B cell (primary cell): ENCODE measurements at regions not wholly inside any gene's neighbourhood (a gene's known extent, or its start where the extent isn't known, plus 50 kb on each side); places are given as distances from the start of the nearest gene placed in this dataset.

Experiments used
- ATAC-seq: fragments of 200-7000 bp; cut with Tn5 transposase; one replicate; pipeline ENCODE4 v1.10.0; 2021; ENCODE audit warnings: low read depth, mild to moderate bottlenecking, moderate number of reproducible peaks, moderate library complexity
- CTCF ChIA-PET: fragments of 350-600 bp; sonication (Branson Sonifier 250); formaldehyde crosslinking; loops from one replicate; lab custom pipeline; 2021; ENCODE audit warnings: antibody characterized with exemption, inconsistent platforms; lab: Charles Lee
- POLR2A ChIA-PET: fragments of 350-600 bp; sonication (Branson Sonifier 250); formaldehyde crosslinking; loops from one replicate; lab custom pipeline; 2021; ENCODE audit warnings: antibody characterized with exemption; lab: Charles Lee
- DNase-seq: peaks from one replicate; pipeline ENCODE4 v3.0.0; 2013
- H2AFZ ChIP-seq: 2 replicates; pipeline ENCODE4 v1.6.1; 2012; ENCODE audit warnings: mild to moderate bottlenecking, low read depth, low read length; ENCODE audit not compliant: insufficient read depth, poor library complexity, severe bottlenecking
- H3K27ac ChIP-seq, 2 donors: 1 replicate in 1 of 2; 2 replicates in 1 of 2; pipeline ENCODE4 v1.5.1; 2012 to 2013; ENCODE audit warnings: low read length in 2 of 2, mild to moderate bottlenecking in 2 of 2, moderate library complexity in 1 of 2
- H3K27me3 ChIP-seq, 4 experiments: fragments of 200-600 bp in 1 of 4; sonication (generic) in 1 of 4; replicated peaks in 1 of 4; 1 replicate in 2 of 4; 2 replicates in 2 of 4; pipeline versions ENCODE4 v1.6.1 to v1.7.0; 2013 to 2016; ENCODE audit warnings: low read length in 3 of 4, mild to moderate bottlenecking in 2 of 4, mixed read lengths in 1 of 4, moderate library complexity in 1 of 4; ENCODE audit not compliant: insufficient read depth in 4 of 4, control insufficient read depth in 3 of 4; ENCODE audit errors: control extremely low read depth in 1 of 4
- H3K36me3 ChIP-seq, 2 experiments: replicated peaks in 1 of 2; 1 replicate in 1 of 2; 2 replicates in 1 of 2; pipeline versions ENCODE4 v1.6.1 to v1.7.1; 2013; ENCODE audit warnings: low read length in 1 of 2; ENCODE audit not compliant: insufficient read depth in 2 of 2, control insufficient read depth in 1 of 2; ENCODE audit errors: control extremely low read depth in 1 of 2, extremely low read depth in 1 of 2
- H3K4me1 ChIP-seq, 2 donors: fragments of 200-600 bp in 1 of 2; sonication (generic) in 1 of 2; 1 replicate in 1 of 2; 2 replicates in 1 of 2; pipeline versions ENCODE4 v1.5.1 to v1.6.1; 2013 to 2017; ENCODE audit warnings: low read length in 2 of 2; ENCODE audit not compliant: control insufficient read depth in 2 of 2, insufficient read depth in 2 of 2
- H3K4me2 ChIP-seq: replicated peaks from 2 replicates; pipeline ENCODE3; 2012; ENCODE audit warnings: mild to moderate bottlenecking, low read depth, low read length; ENCODE audit not compliant: poor library complexity, severe bottlenecking
- H3K4me3 ChIP-seq, 5 experiments: fragments of 200-600 bp in 1 of 5; sonication (generic) in 1 of 5; 1 replicate in 3 of 5; 2 replicates in 2 of 5; pipeline versions ENCODE4 v1.5.1 to v1.7.0; 2011 to 2016; ENCODE audit warnings: low read length in 4 of 5, mild to moderate bottlenecking in 4 of 5, low read depth in 2 of 5, control low read depth in 1 of 5, moderate library complexity in 1 of 5; ENCODE audit not compliant: insufficient read depth in 1 of 5; ENCODE audit errors: control extremely low read depth in 1 of 5, extremely low read depth in 1 of 5
- H3K79me2 ChIP-seq: fragments of 200-600 bp; sonication (generic); one replicate; pipeline ENCODE4 v1.6.0; 2016; ENCODE audit warnings: low read length; ENCODE audit not compliant: control insufficient read depth, insufficient read depth
- H3K9ac ChIP-seq: fragments of 200-600 bp; sonication (generic); 2 replicates; pipeline ENCODE4 v1.6.1; 2017; ENCODE audit warnings: mild to moderate bottlenecking, low read length, moderate library complexity
- H3K9me3 ChIP-seq, 3 donors: one replicate each; pipeline versions ENCODE4 v1.6.1 to v1.7.1; 2013; ENCODE audit warnings: low read length in 2 of 3; ENCODE audit not compliant: control insufficient read depth in 2 of 3, insufficient read depth in 1 of 3; ENCODE audit errors: control extremely low read depth in 1 of 3
- H4K20me1 ChIP-seq: 2 replicates; pipeline ENCODE4 v1.6.0; 2012; ENCODE audit warnings: mild to moderate bottlenecking, low read length; ENCODE audit not compliant: insufficient read depth, control insufficient read depth, poor library complexity, severe bottlenecking
- H3K27ac Mint-ChIP-seq: one replicate; pipeline ENCODE4 v1.8.0; 2021; ENCODE audit warnings: mixed read lengths
- H3K27me3 Mint-ChIP-seq: one replicate; pipeline ENCODE4 v1.8.0; 2021; ENCODE audit warnings: mixed read lengths
- H3K4me1 Mint-ChIP-seq: one replicate; pipeline ENCODE4 v1.8.0; 2021; ENCODE audit warnings: mixed read lengths
- H3K4me3 Mint-ChIP-seq: one replicate; pipeline ENCODE4 v1.8.0; 2021; ENCODE audit warnings: mixed read lengths
- H3K9me3 Mint-ChIP-seq: one replicate; pipeline ENCODE4 v1.8.0; 2022; ENCODE audit warnings: mixed read lengths; ENCODE audit not compliant: insufficient read depth
- EZH2 ChIP-seq: IDR thresholded peaks from 2 replicates; pipeline ENCODE4 v1.6.1; 2012; ENCODE audit warnings: borderline replicate concordance, low read depth, mild to moderate bottlenecking, moderate library complexity, low read length; ENCODE audit not compliant: insufficient read depth, poor library complexity, severe bottlenecking
- WGBS: methylation state at CpG from one replicate; pipeline ENCODE4 v1.1.5; 2013; ENCODE audit warnings: missing lambda C conversion rate; ENCODE audit not compliant: insufficient coverage; 5-methylcytosine and 5-hydroxymethylcytosine counted together
- intact Hi-C: fragments of 100-400 bp; cut with micrococcal nuclease; formaldehyde crosslinking; loops from one replicate; pipeline ENCODE4 v1.10.0; 2022
- TF ChIP-seq, protein P1 (sequence below): fragments of 200-600 bp; IDR thresholded peaks from one replicate; pipeline ENCODE4 v1.8.0; 2022; ENCODE audit warnings: antibody characterized with exemption, mild to moderate bottlenecking

DNA sequence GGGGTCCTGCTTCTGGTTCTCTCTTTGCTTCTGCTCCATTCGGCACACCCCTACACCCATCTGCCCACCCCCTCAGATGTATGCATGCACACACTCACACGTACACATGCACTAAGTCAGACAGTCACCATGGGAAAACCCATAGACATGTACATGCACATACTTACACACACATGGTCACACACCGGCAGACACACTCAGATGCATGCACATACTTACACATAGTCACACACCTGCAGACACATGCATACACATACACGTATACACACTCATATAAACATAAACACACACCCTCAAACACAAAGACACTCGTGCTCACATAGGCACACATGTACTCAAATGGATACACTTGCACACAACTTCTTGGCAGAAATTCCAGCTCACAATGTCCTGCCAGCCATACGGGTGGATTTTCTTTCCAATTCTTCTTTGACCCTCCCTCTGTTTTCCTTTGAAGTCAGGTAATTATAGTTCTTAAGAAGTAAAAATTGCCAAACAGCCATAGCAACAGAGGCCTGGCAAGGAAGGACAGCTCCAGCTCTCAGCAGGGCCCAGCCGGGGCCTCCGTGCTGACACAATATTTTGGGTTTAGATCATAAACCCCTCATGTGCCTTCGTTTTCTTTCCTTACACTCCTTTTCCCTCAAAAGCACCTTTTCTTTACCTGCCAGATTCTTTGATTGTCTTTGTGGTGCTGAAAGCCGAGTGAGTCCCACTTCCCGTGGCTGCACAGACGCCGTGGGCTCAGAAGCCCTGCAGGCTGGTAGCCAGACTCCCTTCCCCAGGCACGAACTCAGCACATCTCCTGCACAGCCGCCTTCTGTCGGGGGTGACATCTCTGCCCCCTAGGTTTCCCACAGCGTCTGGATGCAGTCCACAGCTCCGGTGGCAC lies 195.7 kb downstream of the ARL4C start:
- H3K4me1 ChIP-seq = no peaks in the 10 kb centered on the region
- DNase-seq = no peak
- peaks cover 0 to 6% (median 0%) of the 10 kb centered on the region in 3 donors for H3K9me3 ChIP-seq
- intact Hi-C loops = no loop called here
- TF ChIP-seq EZH2 = no peak
- TF ChIP-seq, protein P1, sequence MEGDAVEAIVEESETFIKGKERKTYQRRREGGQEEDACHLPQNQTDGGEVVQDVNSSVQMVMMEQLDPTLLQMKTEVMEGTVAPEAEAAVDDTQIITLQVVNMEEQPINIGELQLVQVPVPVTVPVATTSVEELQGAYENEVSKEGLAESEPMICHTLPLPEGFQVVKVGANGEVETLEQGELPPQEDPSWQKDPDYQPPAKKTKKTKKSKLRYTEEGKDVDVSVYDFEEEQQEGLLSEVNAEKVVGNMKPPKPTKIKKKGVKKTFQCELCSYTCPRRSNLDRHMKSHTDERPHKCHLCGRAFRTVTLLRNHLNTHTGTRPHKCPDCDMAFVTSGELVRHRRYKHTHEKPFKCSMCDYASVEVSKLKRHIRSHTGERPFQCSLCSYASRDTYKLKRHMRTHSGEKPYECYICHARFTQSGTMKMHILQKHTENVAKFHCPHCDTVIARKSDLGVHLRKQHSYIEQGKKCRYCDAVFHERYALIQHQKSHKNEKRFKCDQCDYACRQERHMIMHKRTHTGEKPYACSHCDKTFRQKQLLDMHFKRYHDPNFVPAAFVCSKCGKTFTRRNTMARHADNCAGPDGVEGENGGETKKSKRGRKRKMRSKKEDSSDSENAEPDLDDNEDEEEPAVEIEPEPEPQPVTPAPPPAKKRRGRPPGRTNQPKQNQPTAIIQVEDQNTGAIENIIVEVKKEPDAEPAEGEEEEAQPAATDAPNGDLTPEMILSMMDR = no peak
- H3K9ac ChIP-seq = no peak overlapping the region
- H2AFZ ChIP-seq = no peak overlapping the region
- H3K27me3 ChIP-seq = peaks cover 0 to 73% (median 24%) of the 10 kb centered on the region in 4 experiments
- H3K27me3 Mint-ChIP-seq = peaks cover 72% of the 10 kb centered on the region
- H3K79me2 ChIP-seq = no peaks in the 10 kb centered on the region
- H3K36me3 ChIP-seq = no peaks in the 10 kb centered on the region
- H3K4me1 Mint-ChIP-seq = peaks cover under 1% of the 10 kb centered on the region
- H3K9me3 Mint-ChIP-seq = no peaks in the 10 kb centered on the region
- no peak for ATAC-seq
- POLR2A ChIA-PET = no interaction called here
- no peak overlapping the region for H3K27ac ChIP-seq
- H3K4me2 ChIP-seq = no peak overlapping the region
- 95% methylated on average over 15 of the region's 18 CpGs for WGBS
- H4K20me1 ChIP-seq = no peaks in the 10 kb centered on the region
- no peak overlapping the region for H3K4me3 Mint-ChIP-seq
- H3K4me3 ChIP-seq = no peak overlapping the region
- no peak overlapping the region for H3K27ac Mint-ChIP-seq
- CTCF ChIA-PET = interaction anchor here (1.1 kb wide), 1 partner anchor 12 kb away, joined by 3 read pairs; no protein-coding TSS in a partner anchor

- Histone ChIP-seq H4K20me1 (no peaks in the 10 kb centered on the region), H3K4me2 (no peak overlapping the region), H3K27ac (no peak overlapping the region), H3K4me1 (no peaks in the 10 kb centered on the region), H3K27me3 (peaks cover 0 to 74% (median 23%) of the 10 kb centered on the region in 4 experiments), H3K9me3 (peaks cover 0 to 6% (median 0%) of the 10 kb centered on the region in 3 donors), H3K79me2 (no peaks in the 10 kb centered on the region), H3K9ac (no peak overlapping the region), H3K4me3 (no peak overlapping the region), H3K36me3 (no peaks in the 10 kb centered on the region), H2AFZ (no peak overlapping the region)
- no peaks in the 10 kb centered on the region for H3K4me1 Mint-ChIP-seq
- CTCF ChIA-PET = interaction anchor here (1.1 kb wide), 1 partner anchor 12 kb away, joined by 3 read pairs; no protein-coding TSS in a partner anchor
- no peak overlapping the region for H3K4me3 Mint-ChIP-seq
- peak overlapping the region; percentile 20 for H3K27ac Mint-ChIP-seq
- H3K9me3 Mint-ChIP-seq = no peaks in the 10 kb centered on the region
- intact Hi-C loops = no loop called here
- ATAC-seq (no peak), DNase-seq (no peak)
- TF ChIP-seq EZH2 = no peak
- TF ChIP-seq, protein P1 = no peak
- peaks cover 67% of the 10 kb centered on the region for H3K27me3 Mint-ChIP-seq
- POLR2A ChIA-PET = no interaction called here
- WGBS = 88% methylated on average over 4 of the region's 6 CpGs
Measured at GRCh38 chr2:234300391-234300925, 196.4 kb downstream of the ARL4C start.
